GM23248 (cell line): ENCODE measurements at regions not wholly inside any gene's neighbourhood (a gene's known extent, or its start where the extent isn't known, plus 50 kb on each side); places are given as distances from the start of the nearest gene placed in this dataset.

Source experiments
- EZH2 ChIP-seq: fragments of 200-600 bp; sonication (generic); IDR thresholded peaks from 2 replicates; pipeline ENCODE4 v1.6.1; 2018; ENCODE audit warnings: antibody characterized with exemption, mild to moderate bottlenecking; ENCODE audit not compliant: insufficient read depth, poor library complexity, severe bottlenecking
- EZH2phosphoT487 ChIP-seq: fragments of 200-600 bp; sonication (generic); IDR thresholded peaks from 2 replicates; pipeline ENCODE4 v1.6.1; 2018; ENCODE audit warnings: antibody characterized with exemption, moderate library complexity, mild to moderate bottlenecking, low read depth; ENCODE audit not compliant: insufficient read depth

DNA sequence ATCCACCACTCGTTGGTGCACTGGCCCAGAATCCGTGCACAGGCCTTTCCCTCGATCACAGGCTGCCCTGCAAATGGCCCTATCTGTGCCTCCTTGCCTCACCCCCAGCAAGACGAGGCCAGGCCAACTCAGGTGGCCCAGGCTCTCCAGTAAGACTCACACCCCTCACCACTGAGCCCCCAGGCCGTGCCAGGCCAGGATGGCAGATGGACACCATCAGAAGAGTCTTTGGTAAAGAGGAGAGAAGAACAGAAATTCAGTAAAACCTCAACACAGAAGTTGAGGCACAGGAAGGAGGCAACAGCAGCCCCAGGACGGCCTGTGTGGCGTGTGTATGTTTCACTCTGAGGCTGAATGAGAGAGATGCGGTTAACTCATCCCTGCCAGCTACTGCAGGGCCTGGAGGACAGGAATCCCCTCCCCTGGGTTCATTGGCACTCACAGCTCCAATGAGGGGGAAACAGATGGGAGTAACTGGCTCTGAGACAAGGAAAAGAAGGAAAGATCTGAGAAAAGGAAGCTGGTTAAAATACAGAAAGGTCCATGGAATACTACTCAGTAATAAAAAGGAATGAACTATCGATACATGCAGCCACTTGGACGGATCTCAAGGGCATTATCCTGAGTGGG is 54.1 kb upstream of the WNT11 start:
- TF ChIP-seq EZH2phosphoT487: no peak
- no peak for TF ChIP-seq EZH2
